ENCODE measurements at regions not wholly inside any gene's neighbourhood (a gene's known extent, or its start where the extent isn't known, plus 50 kb on each side); places are given as distances from the start of the nearest gene placed in this dataset.

- TF ChIP-seq CTCF (IDR thresholded peaks at IDR 0.05) (no peak), POLR2A (IDR thresholded peaks at IDR 0.05) (no peak)
Observed at GRCh38 chr20:55333798-55334197, 671.5 kb downstream of the CBLN4 start.
